ENCODE measurements at regions not wholly inside any gene's neighbourhood (a gene's known extent, or its start where the extent isn't known, plus 50 kb on each side); places are given as distances from the start of the nearest gene placed in this dataset.

GRCh38 chr3:40895109-40895508 is 304.2 kb upstream of the CTNNB1 start:
- Histone ChIP-seq H3K36me3 (ENCODE audit: control insufficient read depth in 2 of 2, extremely low read depth in 1 of 2, insufficient read depth in 2 of 2, low read length in 2 of 2) (no peaks in the 10 kb centered on the region), H3K9me1 (ENCODE audit: control insufficient read depth, extremely low read depth, insufficient read depth, low read length) (no peaks in the 10 kb centered on the region), H4K20me1 (ENCODE audit: control insufficient read depth, extremely low read depth, insufficient read depth, low read length) (no peaks in the 10 kb centered on the region), H3K4me3 (ENCODE audit: control insufficient read depth in 2 of 3, extremely low read depth in 1 of 3, insufficient read depth in 2 of 3, low read depth in 1 of 3, low read length in 3 of 3) (no peak overlapping the region), H3K27me3 (ENCODE audit: control insufficient read depth, extremely low read depth, insufficient read depth, low read length) (peaks cover 3% of the 10 kb centered on the region), H3K9ac (ENCODE audit: control insufficient read depth, extremely low read depth, insufficient read depth, low read length) (no peak overlapping the region), H3K9me3 (ENCODE audit: control insufficient read depth, low read depth, low read length) (no peaks in the 10 kb centered on the region), H3K27ac (ENCODE audit: control insufficient read depth, insufficient read depth, low read length) (no peak overlapping the region), H3K4me2 (ENCODE audit: control insufficient read depth, extremely low read depth, insufficient read depth, low read depth, low read length) (no peak overlapping the region), H3K79me2 (ENCODE audit: control insufficient read depth, insufficient read depth, low read length) (no peaks in the 10 kb centered on the region), H3K4me1 (ENCODE audit: control insufficient read depth, extremely low read depth, insufficient read depth, low read length) (peaks cover 3% of the 10 kb centered on the region), H2AFZ (ENCODE audit: control insufficient read depth, low read length) (no peak overlapping the region)
- DNase-seq (ENCODE audit: low read depth, low spot score): no peak
- TF ChIP-seq CTCF (optimal IDR thresholded peaks at IDR 0.05 in 1 of 3, IDR thresholded peaks at IDR 0.05 in 1 of 3, conservative IDR thresholded peaks at IDR 0.05 in 1 of 3; ENCODE audit: extremely low read depth in 1 of 3, insufficient read depth in 2 of 3, low read length in 3 of 3) (no peak), EZH2 (IDR thresholded peaks at IDR 0.05; ENCODE audit: low read length) (no peak)
- FAIRE-seq: no peak
- dilution Hi-C loops (cut with MboI; ENCODE audit: extremely low pct_ligation_motif_present, low sequenced_read_pairs): no loop called here

- H3K27me3 ChIP-seq (ENCODE audit: control insufficient read depth, extremely low read depth, insufficient read depth, low read length): peaks cover 3% of the 10 kb centered on the region
- FAIRE-seq (peak; percentile 94), DNase-seq (ENCODE audit: low read depth, low spot score) (peak; percentile 19)
- H2AFZ ChIP-seq (ENCODE audit: control insufficient read depth, low read length): no peak overlapping the region
- H3K9me1 ChIP-seq (ENCODE audit: control insufficient read depth, extremely low read depth, insufficient read depth, low read length): no peaks in the 10 kb centered on the region
- H3K9ac ChIP-seq (ENCODE audit: control insufficient read depth, extremely low read depth, insufficient read depth, low read length): no peak overlapping the region
- no peak overlapping the region for H3K27ac ChIP-seq (ENCODE audit: control insufficient read depth, insufficient read depth, low read length)
- dilution Hi-C loops (cut with MboI; ENCODE audit: extremely low pct_ligation_motif_present, low sequenced_read_pairs): no loop called here
- no peak overlapping the region for H3K4me3 ChIP-seq (ENCODE audit: control insufficient read depth in 2 of 3, extremely low read depth in 1 of 3, insufficient read depth in 2 of 3, low read depth in 1 of 3, low read length in 3 of 3)
- H3K4me2 ChIP-seq (ENCODE audit: control insufficient read depth, extremely low read depth, insufficient read depth, low read depth, low read length): no peak overlapping the region
- H3K9me3 ChIP-seq (ENCODE audit: control insufficient read depth, low read depth, low read length): no peaks in the 10 kb centered on the region
- H3K4me1 ChIP-seq (ENCODE audit: control insufficient read depth, extremely low read depth, insufficient read depth, low read length): peaks cover 3% of the 10 kb centered on the region
- TF ChIP-seq EZH2 (IDR thresholded peaks at IDR 0.05; ENCODE audit: low read length): no peak
- no peak for TF ChIP-seq CTCF (optimal IDR thresholded peaks at IDR 0.05 in 1 of 3, IDR thresholded peaks at IDR 0.05 in 1 of 3, conservative IDR thresholded peaks at IDR 0.05 in 1 of 3; ENCODE audit: extremely low read depth in 1 of 3, insufficient read depth in 2 of 3, low read length in 3 of 3)
- H3K36me3 ChIP-seq (ENCODE audit: control insufficient read depth in 2 of 2, extremely low read depth in 1 of 2, insufficient read depth in 2 of 2, low read length in 2 of 2): no peaks in the 10 kb centered on the region
- H3K79me2 ChIP-seq (ENCODE audit: control insufficient read depth, insufficient read depth, low read length): no peaks in the 10 kb centered on the region
- no peaks in the 10 kb centered on the region for H4K20me1 ChIP-seq (ENCODE audit: control insufficient read depth, extremely low read depth, insufficient read depth, low read length)
Measured at GRCh38 chr3:40899286-40899712, 300.0 kb upstream of the CTNNB1 start.

Measured in keratinocyte (primary cell).